Activated CD4-positive, CD25-positive, alpha-beta regulatory T cell treated with anti-CD3 and anti-CD28 coated beads, Interleukin-2, amount 50 U/mL, for 72 hours (primary cell): ENCODE measurements at regions not wholly inside any gene's neighbourhood (a gene's known extent, or its start where the extent isn't known, plus 50 kb on each side); places are given as distances from the start of the nearest gene placed in this dataset.
"Not testable (repeated sequence)": the region's sequence is repeated elsewhere in the genome, so short reads cannot be mapped to it uniquely, and the experiment has no call there.

ENCODE experiments used
- DNase-seq: peaks from one replicate; pipeline ENCODE4 v3.0.0; 2021

- no peak for DNase-seq
Observed at GRCh38 chr2:133624551-133624950, 56.3 kb upstream of the NCKAP5 start.

- no peak for DNase-seq
Observed at GRCh38 chr2:133627741-133628140, 59.5 kb upstream of the NCKAP5 start.

- no peak for DNase-seq
Observed at GRCh38 chr2:133633309-133633708, 65.0 kb upstream of the NCKAP5 start.

GRCh38 chr2:133633881-133634409 is 65.7 kb upstream of the NCKAP5 start:
- no peak for DNase-seq

GRCh38 chr2:133635131-133635530 is 66.9 kb upstream of the NCKAP5 start:
- DNase-seq, result no peak

GRCh38 chr2:133636287-133636686 is 68.0 kb upstream of the NCKAP5 start:
- no peak for DNase-seq

GRCh38 chr2:133640103-133640502 is 71.8 kb upstream of the NCKAP5 start:
- no peak for DNase-seq

- DNase-seq, result no peak
Observed at GRCh38 chr2:133641497-133641896, 73.2 kb upstream of the NCKAP5 start.

- no peak for DNase-seq
Observed at GRCh38 chr2:133641942-133642725, 73.9 kb upstream of the NCKAP5 start.

- DNase-seq, result no peak
Observed at GRCh38 chr2:133642791-133643191, 74.5 kb upstream of the NCKAP5 start.

- no peak for DNase-seq
Observed at GRCh38 chr2:133643863-133644262, 75.6 kb upstream of the NCKAP5 start.

GRCh38 chr2:133644846-133645245 is 76.6 kb upstream of the NCKAP5 start:
- no peak for DNase-seq

- not testable (repeated sequence) for DNase-seq
Observed at GRCh38 chr2:133647386-133647785, 79.1 kb upstream of the NCKAP5 start.

GRCh38 chr2:133651861-133652260 is 83.6 kb upstream of the NCKAP5 start:
- DNase-seq, result no peak

- DNase-seq, result no peak
Observed at GRCh38 chr2:133652398-133652797, 84.1 kb upstream of the NCKAP5 start.

- DNase-seq, result no peak
Observed at GRCh38 chr2:133653056-133653455, 84.8 kb upstream of the NCKAP5 start.

- no peak for DNase-seq
Observed at GRCh38 chr2:133654949-133655348, 86.7 kb upstream of the NCKAP5 start.

GRCh38 chr2:133655610-133656009 is 87.3 kb upstream of the NCKAP5 start:
- no peak for DNase-seq

- no peak for DNase-seq
Observed at GRCh38 chr2:133657591-133657990, 89.3 kb upstream of the NCKAP5 start.

GRCh38 chr2:133658020-133658903 is 90.0 kb upstream of the NCKAP5 start:
- DNase-seq, result no peak

GRCh38 chr2:133660510-133660909 is 92.2 kb upstream of the NCKAP5 start:
- DNase-seq, result no peak

GRCh38 chr2:133661392-133661791 is 93.1 kb upstream of the NCKAP5 start:
- no peak for DNase-seq

- DNase-seq, result no peak
Observed at GRCh38 chr2:133666621-133667020, 98.4 kb upstream of the NCKAP5 start.

- DNase-seq, result no peak
Observed at GRCh38 chr2:133667085-133667484, 98.8 kb upstream of the NCKAP5 start.
